Kidney glomerular epithelial cell (primary cell): ENCODE measurements at regions not wholly inside any gene's neighbourhood (a gene's known extent, or its start where the extent isn't known, plus 50 kb on each side); places are given as distances from the start of the nearest gene placed in this dataset.

Experiments
- DNase-seq: peaks from one replicate; lab custom pipeline; 2025; lab: John Stamatoyannopoulos, UW

GRCh38 chr5:67366691-67367395, 170.2 kb upstream of the CD180 start:
- DNase-seq = no peak

- DNase-seq = no peak
Measured at GRCh38 chr5:67366276-67366675, 169.7 kb upstream of the CD180 start.

- no peak for DNase-seq
Measured at GRCh38 chr5:67364381-67364970, 167.9 kb upstream of the CD180 start.

GRCh38 chr5:67363963-67364362, 167.4 kb upstream of the CD180 start:
- no peak for DNase-seq

- no peak for DNase-seq
Measured at GRCh38 chr5:67363180-67363709, 166.6 kb upstream of the CD180 start.

DNA sequence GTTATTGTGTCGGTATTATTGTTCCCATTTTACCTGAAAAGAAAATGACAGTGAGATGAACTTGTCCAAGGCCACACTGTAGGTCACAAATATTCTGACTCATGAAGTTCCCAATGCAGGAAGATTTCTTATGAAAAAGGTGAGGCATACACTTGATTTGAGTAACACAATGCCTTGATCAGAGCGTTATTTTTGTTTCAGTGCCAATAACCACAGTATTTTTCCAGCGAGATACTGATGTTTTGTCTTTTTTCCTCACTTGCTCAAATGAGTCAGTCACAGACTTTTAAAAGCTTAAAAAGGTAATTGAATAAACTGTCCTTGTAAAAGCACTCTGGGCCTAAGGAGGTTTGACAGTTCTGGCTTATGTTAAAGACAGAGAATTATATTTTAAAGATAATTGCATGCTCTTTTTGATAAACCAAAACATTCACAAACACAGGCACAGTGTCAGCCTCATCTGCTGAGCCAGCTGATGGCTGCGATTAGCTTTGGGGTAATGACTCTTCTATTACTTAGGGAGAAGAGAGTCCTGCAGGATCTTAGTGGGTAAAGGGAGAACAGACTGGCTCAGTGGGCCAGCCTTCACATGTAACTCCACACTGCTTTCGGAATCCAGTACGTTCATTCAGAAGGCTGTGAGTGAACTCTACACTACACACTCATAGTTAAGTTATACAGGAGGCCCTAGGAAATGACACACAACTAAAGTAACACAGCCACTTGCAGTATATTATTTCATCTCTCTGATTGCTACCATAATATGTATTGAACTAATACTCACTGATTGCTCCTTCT, 165.5 kb upstream of the CD180 start:
- peak; percentile 45 for DNase-seq

- no peak for DNase-seq
Measured at GRCh38 chr5:67360047-67360446, 163.4 kb upstream of the CD180 start.

GRCh38 chr5:67358186-67358585, 161.6 kb upstream of the CD180 start:
- DNase-seq = no peak

DNA sequence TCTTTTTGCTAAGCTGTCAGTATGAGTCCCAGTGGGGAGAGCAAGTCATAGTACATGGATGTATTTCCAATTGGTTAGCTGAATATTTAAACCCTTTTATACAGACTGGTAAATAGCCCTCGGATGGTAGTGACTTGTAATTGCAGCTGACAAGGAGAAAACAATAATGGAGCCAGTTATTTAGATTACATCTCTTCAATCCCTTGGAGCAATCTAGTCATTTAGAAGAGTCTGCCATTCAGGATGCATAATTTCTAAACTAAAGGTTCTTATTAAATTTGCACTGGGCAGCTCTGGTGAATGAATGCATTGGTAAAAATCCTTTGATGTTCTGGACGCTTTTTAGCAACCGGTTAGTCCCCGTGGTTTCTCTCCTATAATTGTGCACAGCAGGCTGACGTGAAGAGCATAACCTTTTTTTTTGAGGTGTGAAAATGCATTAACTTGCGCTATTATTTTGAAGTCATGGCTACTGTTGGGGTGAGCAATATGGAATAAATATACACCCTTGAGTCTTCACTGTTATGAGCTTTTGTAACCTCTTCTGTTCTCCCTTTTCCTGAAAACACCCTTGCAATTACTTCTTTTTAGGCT, 158.6 kb upstream of the CD180 start:
- no peak for DNase-seq

- DNase-seq = no peak
Measured at GRCh38 chr5:67353500-67354450, 157.2 kb upstream of the CD180 start.

- no peak for DNase-seq
Measured at GRCh38 chr5:67350618-67351201, 154.1 kb upstream of the CD180 start.

DNA sequence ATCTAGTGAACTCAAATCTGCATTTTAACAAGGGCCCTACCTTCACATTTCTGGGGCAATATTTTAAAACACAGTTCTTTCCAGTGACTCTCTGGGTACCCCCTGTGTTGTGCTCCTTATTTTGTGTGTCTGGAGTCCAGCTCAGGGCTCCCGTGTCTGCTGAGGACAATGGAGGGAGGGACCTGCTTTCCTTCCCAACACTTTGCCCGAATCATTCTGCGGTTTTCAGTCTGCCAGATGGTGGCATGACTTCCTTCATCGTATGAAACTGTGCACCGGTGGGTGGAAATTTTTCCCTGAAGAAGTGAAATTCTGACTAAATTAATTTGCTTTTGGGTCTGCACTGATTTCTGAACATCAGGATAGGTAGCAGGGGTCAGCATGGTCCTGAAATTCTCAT, 153.6 kb upstream of the CD180 start:
- DNase-seq = no peak

GRCh38 chr5:67347821-67348220, 151.2 kb upstream of the CD180 start:
- no peak for DNase-seq

GRCh38 chr5:67346611-67347010, 150.0 kb upstream of the CD180 start:
- no peak for DNase-seq

DNA sequence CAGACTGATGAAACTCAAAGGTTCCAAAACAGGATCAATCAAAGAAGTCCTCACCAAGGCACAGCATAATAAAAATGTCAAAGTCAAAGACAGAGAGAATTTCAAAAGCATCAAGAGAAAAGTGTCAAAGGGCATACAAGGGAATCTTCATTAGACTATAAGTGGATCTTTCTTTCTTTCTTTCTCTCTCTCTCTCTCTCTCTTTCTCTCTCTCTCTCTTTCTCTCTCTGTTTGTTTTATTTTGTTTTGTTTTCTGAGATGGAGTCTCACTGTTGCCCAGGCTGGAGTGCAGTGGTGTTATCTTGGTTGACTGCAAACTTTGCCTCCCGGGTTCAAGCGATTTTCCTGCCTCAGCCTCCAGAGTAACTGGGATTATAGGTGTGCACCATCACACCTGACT, 148.3 kb upstream of the CD180 start:
- no peak for DNase-seq

GRCh38 chr5:67343835-67344234, 147.2 kb upstream of the CD180 start:
- no peak for DNase-seq

DNA sequence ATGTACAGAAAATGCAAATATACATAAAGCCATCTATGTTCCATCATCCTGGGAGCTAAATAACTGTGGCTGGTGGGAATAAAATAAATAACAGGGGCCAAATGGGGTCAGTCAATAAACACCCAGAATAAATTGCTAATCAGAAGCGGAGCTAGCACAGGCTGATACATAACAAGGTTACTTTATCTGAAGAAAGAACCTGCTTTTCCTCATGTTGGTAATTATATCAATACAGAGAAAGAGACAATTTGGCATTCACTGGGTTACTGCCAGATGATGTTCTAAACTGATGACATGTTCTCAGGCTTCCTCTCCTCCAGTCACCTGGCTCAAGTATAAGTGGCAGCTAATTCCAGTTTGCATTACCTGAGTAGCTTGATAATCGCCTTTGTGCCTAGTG, 144.9 kb upstream of the CD180 start:
- no peak for DNase-seq

DNA sequence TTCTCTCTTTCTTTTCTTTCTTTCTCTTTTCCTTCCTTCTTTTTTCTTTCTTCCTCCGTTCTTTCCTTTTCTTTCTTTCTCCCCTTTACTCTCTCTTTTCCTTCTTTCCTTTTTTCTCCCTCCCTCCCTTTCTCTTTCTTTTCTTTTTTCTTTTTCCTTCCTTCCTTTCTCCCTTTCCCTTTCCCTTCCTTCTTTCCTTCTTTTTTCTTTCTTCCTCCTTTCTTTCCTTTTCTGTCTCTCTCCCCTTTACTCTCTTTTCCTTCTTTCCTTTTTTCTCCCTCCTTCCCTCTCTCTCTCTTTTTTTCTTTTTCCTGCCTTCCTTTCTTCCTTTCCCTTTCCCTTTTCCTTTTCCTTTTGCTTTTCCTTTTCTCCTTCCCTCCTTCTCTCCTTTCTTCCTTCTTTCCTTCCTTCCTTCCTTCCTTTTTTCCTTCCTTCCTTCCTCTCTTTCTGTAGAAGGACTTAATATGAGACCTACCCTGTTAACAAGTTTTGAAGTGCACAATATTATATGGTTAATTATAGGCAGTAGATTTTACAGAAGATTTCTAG, 142.7 kb upstream of the CD180 start:
- no peak for DNase-seq

GRCh38 chr5:67338421-67338820, 141.8 kb upstream of the CD180 start:
- DNase-seq = no peak

DNA sequence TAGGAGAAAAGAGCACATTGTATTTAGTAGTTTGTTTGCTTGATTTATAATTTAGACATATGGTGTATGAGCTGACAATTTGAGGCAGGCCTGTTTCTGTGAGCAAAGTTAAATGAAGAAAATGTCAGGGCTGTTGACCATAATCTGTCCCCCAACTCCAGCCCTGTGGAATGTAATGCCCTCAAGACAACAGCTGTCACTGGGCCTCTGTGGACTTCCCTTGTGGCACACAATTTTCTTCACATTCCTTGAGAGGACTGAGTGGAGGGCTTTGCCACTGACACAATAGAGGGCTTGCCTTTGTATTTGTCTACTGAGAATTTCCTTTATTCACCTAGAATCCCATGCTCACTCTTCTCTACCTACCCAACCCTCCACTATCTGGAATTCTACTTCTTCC, 141.2 kb upstream of the CD180 start:
- DNase-seq = no peak

- no peak for DNase-seq
Measured at GRCh38 chr5:67335426-67335825, 138.8 kb upstream of the CD180 start.
